IMR-90 (cell line): ENCODE measurements at regions not wholly inside any gene's neighbourhood (a gene's known extent, or its start where the extent isn't known, plus 50 kb on each side); places are given as distances from the start of the nearest gene placed in this dataset.

ENCODE experiments used
- MXI1 ChIP-seq: IDR thresholded peaks from 2 replicates; pipeline ENCODE4 v1.6.1; 2012; ENCODE audit warnings: low read depth, mild to moderate bottlenecking, low read length, moderate library complexity, borderline replicate concordance
- RAD21 ChIP-seq: IDR thresholded peaks from 2 replicates; pipeline ENCODE4 v1.6.1; 2012; ENCODE audit warnings: low read length, improper control_type of control experiment

DNA sequence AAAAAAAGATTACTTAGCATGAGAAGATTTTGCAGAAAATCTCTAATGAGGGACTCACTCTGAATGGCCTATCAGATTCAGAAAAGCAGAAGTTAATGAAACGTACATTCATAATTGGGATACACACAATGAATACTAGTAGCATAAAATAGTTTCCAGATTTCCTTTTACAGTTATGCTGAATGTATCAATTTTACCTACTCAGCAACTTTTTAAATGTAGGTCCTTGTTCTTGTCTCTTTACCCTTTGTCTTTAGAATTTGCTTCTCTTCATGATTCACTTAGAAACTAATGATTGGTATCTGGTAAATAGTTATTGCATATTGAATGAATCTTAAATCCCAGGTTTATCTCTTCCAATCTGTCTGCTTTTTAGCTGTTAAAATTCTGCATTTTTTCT lies 458.8 kb downstream of the DSC3 start:
- TF ChIP-seq MXI1: no peak
- TF ChIP-seq RAD21: no peak
